Fibroblast of lung (primary cell): ENCODE measurements at regions not wholly inside any gene's neighbourhood (a gene's known extent, or its start where the extent isn't known, plus 50 kb on each side); places are given as distances from the start of the nearest gene placed in this dataset.

ENCODE experiments used
- DNase-seq, 2 donors: peaks; one replicate each; pipeline versions ENCODE4 v3.0.0 to v3.0.0-alpha.2; 2010; ENCODE audit warnings: low read depth in 2 of 2
- H2AFZ ChIP-seq: 2 replicates; pipeline ENCODE4 v1.5.1; 2012; ENCODE audit warnings: low read length, control low read depth, inconsistent platforms
- H3K27ac ChIP-seq: 2 replicates; pipeline ENCODE4 v1.5.1; 2011; ENCODE audit warnings: low read length, control low read depth; ENCODE audit not compliant: insufficient read depth
- H3K27me3 ChIP-seq: 2 replicates; pipeline ENCODE4 v1.5.1; 2011; ENCODE audit warnings: mild to moderate bottlenecking, low read length; ENCODE audit not compliant: control insufficient read depth, insufficient read depth
- H3K36me3 ChIP-seq: 2 replicates; pipeline ENCODE4 v1.5.1; 2011; ENCODE audit warnings: low read length; ENCODE audit not compliant: control insufficient read depth, insufficient read depth
- H3K4me1 ChIP-seq: 2 replicates; pipeline ENCODE4 v1.5.1; 2011; ENCODE audit warnings: low read length; ENCODE audit not compliant: control insufficient read depth, insufficient read depth; ENCODE audit errors: extremely low read depth
- H3K4me2 ChIP-seq: 2 replicates; pipeline ENCODE4 v1.5.1; 2011; ENCODE audit warnings: low read length, control low read depth; ENCODE audit not compliant: insufficient read depth; ENCODE audit errors: extremely low read depth
- H3K4me3 ChIP-seq, 4 experiments: fragments of 200-600 bp in 1 of 4; sonication (generic) in 1 of 4; replicated peaks in 1 of 4; 2 replicates each; pipeline ENCODE4 v1.5.1; 2011 to 2016; ENCODE audit warnings: low read length in 4 of 4, low read depth in 3 of 4, mild to moderate bottlenecking in 3 of 4, control low read depth in 2 of 4, inconsistent platforms in 1 of 4, mixed read lengths in 1 of 4; ENCODE audit not compliant: insufficient read depth in 1 of 4; ENCODE audit errors: control extremely low read depth in 1 of 4
- H3K79me2 ChIP-seq: 2 replicates; pipeline ENCODE4 v1.5.1; 2012; ENCODE audit warnings: mild to moderate bottlenecking, low read length, inconsistent platforms; ENCODE audit not compliant: control insufficient read depth, insufficient read depth
- H3K9ac ChIP-seq: 2 replicates; pipeline ENCODE4 v1.5.1; 2011; ENCODE audit warnings: mild to moderate bottlenecking, low read length, control low read depth; ENCODE audit not compliant: insufficient read depth
- H3K9me3 ChIP-seq: 2 replicates; pipeline ENCODE4 v1.5.1; 2012; ENCODE audit warnings: low read depth, low read length; ENCODE audit not compliant: control insufficient read depth, insufficient read depth
- H4K20me1 ChIP-seq: 2 replicates; pipeline ENCODE4 v1.5.1; 2011; ENCODE audit warnings: low read length; ENCODE audit not compliant: control insufficient read depth, insufficient read depth; ENCODE audit errors: extremely low read depth
- CTCF ChIP-seq, 2 donors: IDR thresholded peaks in 1 of 2; conservative IDR thresholded peaks in 1 of 2; 1 replicate in 1 of 2; 2 replicates in 1 of 2; pipeline ENCODE4 v1.5.1; 2011 to 2012; ENCODE audit warnings: low read length in 2 of 2, control low read depth in 1 of 2, inconsistent platforms in 1 of 2, low read depth in 1 of 2, mild to moderate bottlenecking in 1 of 2
- EZH2 ChIP-seq: IDR thresholded peaks from 2 replicates; pipeline ENCODE4 v1.5.1; 2012; ENCODE audit warnings: low read length, control low read depth, mild to moderate bottlenecking; ENCODE audit errors: missing control alignments

- no peak overlapping the region for H2AFZ ChIP-seq
- H3K27ac ChIP-seq: no peak overlapping the region
- no peaks in the 10 kb centered on the region for H3K4me1 ChIP-seq
- no peaks in the 10 kb centered on the region for H3K79me2 ChIP-seq
- no peaks in the 10 kb centered on the region for H4K20me1 ChIP-seq
- H3K9ac ChIP-seq: no peak overlapping the region
- no peak overlapping the region for H3K4me3 ChIP-seq
- H3K27me3 ChIP-seq: no peaks in the 10 kb centered on the region
- H3K9me3 ChIP-seq: no peaks in the 10 kb centered on the region
- no peaks in the 10 kb centered on the region for H3K36me3 ChIP-seq
- TF ChIP-seq CTCF (conservative IDR thresholded peaks at IDR 0.05 in 1 of 2, IDR thresholded peaks at IDR 0.05 in 1 of 2; ENCODE audit: low read depth in 1 of 2, low read length in 2 of 2): no peak
- TF ChIP-seq EZH2: no peak
- DNase-seq: no peak
- H3K4me2 ChIP-seq: no peak overlapping the region
Observed at GRCh38 chr5:20105915-20106314, 117.9 kb upstream of the CDH18 start.

- Histone ChIP-seq H3K4me2 (no peak overlapping the region), H3K27ac (no peak overlapping the region), H2AFZ (no peak overlapping the region), H3K9ac (no peak overlapping the region), H3K36me3 (no peaks in the 10 kb centered on the region), H3K27me3 (no peaks in the 10 kb centered on the region), H3K9me3 (no peaks in the 10 kb centered on the region), H4K20me1 (no peaks in the 10 kb centered on the region), H3K79me2 (no peaks in the 10 kb centered on the region), H3K4me3 (no peak overlapping the region), H3K4me1 (no peaks in the 10 kb centered on the region)
- no peak for TF ChIP-seq CTCF (conservative IDR thresholded peaks at IDR 0.05 in 1 of 2, IDR thresholded peaks at IDR 0.05 in 1 of 2; ENCODE audit: low read depth in 1 of 2, low read length in 2 of 2)
- no peak for TF ChIP-seq EZH2
- no peak for DNase-seq
Observed at GRCh38 chr5:20102293-20102692, 114.3 kb upstream of the CDH18 start.

- DNase-seq: no peak
- no peak overlapping the region for H3K4me3 ChIP-seq
- no peaks in the 10 kb centered on the region for H3K36me3 ChIP-seq
Observed at GRCh38 chr5:20098694-20099093, 110.7 kb upstream of the CDH18 start.

More at GRCh38 chr5:20098694-20099093, 110.7 kb upstream of the CDH18 start:
- no peaks in the 10 kb centered on the region for H3K9me3 ChIP-seq
- H3K27me3 ChIP-seq: no peaks in the 10 kb centered on the region
- no peak overlapping the region for H2AFZ ChIP-seq
- H3K4me2 ChIP-seq: no peak overlapping the region
- no peak overlapping the region for H3K27ac ChIP-seq
- no peak overlapping the region for H3K9ac ChIP-seq
- no peaks in the 10 kb centered on the region for H3K4me1 ChIP-seq
- no peaks in the 10 kb centered on the region for H3K79me2 ChIP-seq
- TF ChIP-seq CTCF (conservative IDR thresholded peaks at IDR 0.05 in 1 of 2, IDR thresholded peaks at IDR 0.05 in 1 of 2; ENCODE audit: low read depth in 1 of 2, low read length in 2 of 2): no peak
- no peak for TF ChIP-seq EZH2
- H4K20me1 ChIP-seq: no peaks in the 10 kb centered on the region
